Neural cell (in vitro differentiated cells): ENCODE measurements at regions not wholly inside any gene's neighbourhood (a gene's known extent, or its start where the extent isn't known, plus 50 kb on each side); places are given as distances from the start of the nearest gene placed in this dataset.

ENCODE experiments used
- H2AFZ ChIP-seq: fragments of 200-600, 300-800 bp; sonication (generic), shearing (Covaris generic); 2 replicates; pipeline ENCODE4 v1.6.0; 2014; ENCODE audit warnings: low read depth, mild to moderate bottlenecking, antibody characterized with exemption, low read length, moderate library complexity
- H3F3A ChIP-seq: fragments of 200-600 bp; shearing (Covaris generic); 2 replicates; pipeline ENCODE4 v1.6.1; 2016; ENCODE audit warnings: mild to moderate bottlenecking, moderate library complexity, mixed read lengths, antibody characterized with exemption, low read length; ENCODE audit not compliant: insufficient read depth, poor library complexity, severe bottlenecking
- H3K27ac ChIP-seq: fragments of 200-600, 300-800 bp; sonication (generic), shearing (Covaris generic); 2 replicates; pipeline ENCODE4 v1.5.1; 2014; ENCODE audit warnings: mild to moderate bottlenecking, low read length, moderate library complexity
- H3K27me3 ChIP-seq: fragments of 300-800, 200-600 bp; sonication (generic), shearing (Covaris generic); 2 replicates; pipeline ENCODE4 v1.6.0; 2014; ENCODE audit warnings: mild to moderate bottlenecking, low read depth, low read length, moderate library complexity; ENCODE audit not compliant: insufficient read depth
- H3K36me3 ChIP-seq: fragments of 300-800, 200-600 bp; sonication (generic), shearing (Covaris generic); 2 replicates; pipeline ENCODE4 v1.5.1; 2014; ENCODE audit warnings: mild to moderate bottlenecking, antibody characterized with exemption, low read length, moderate library complexity; ENCODE audit not compliant: insufficient read depth
- H3K4me2 ChIP-seq: fragments of 300-800, 200-600 bp; sonication (generic), shearing (Covaris generic); 2 replicates; pipeline ENCODE4 v1.6.0; 2014; ENCODE audit warnings: mild to moderate bottlenecking, low read length
- H3K4me3 ChIP-seq: fragments of 300-800, 200-600 bp; sonication (generic), shearing (Covaris generic); 2 replicates; pipeline ENCODE4 v1.5.1; 2014; ENCODE audit warnings: mild to moderate bottlenecking, low read length, moderate library complexity
- H3K79me2 ChIP-seq: fragments of 200-600 bp; shearing (Covaris generic); replicated peaks from 2 replicates; pipeline ENCODE4 v1.6.0; 2014; ENCODE audit warnings: mild to moderate bottlenecking, low read length, moderate library complexity; ENCODE audit not compliant: insufficient read depth
- H3K9ac ChIP-seq: fragments of 300-800, 200-600 bp; sonication (generic), shearing (Covaris generic); 2 replicates; pipeline ENCODE4 v1.6.1; 2016; ENCODE audit warnings: mild to moderate bottlenecking, low read length, mixed read lengths
- H3K9me2 ChIP-seq: fragments of 200-600 bp; shearing (Covaris generic); 2 replicates; pipeline ENCODE4 v1.6.1; 2016; ENCODE audit warnings: mild to moderate bottlenecking, low read length, mixed read lengths; ENCODE audit not compliant: insufficient read depth
- H3K9me3 ChIP-seq: fragments of 200-600, 300-800 bp; sonication (generic), shearing (Covaris generic); 2 replicates; pipeline ENCODE4 v1.6.1; 2016; ENCODE audit warnings: mild to moderate bottlenecking, mixed run types, low read length, moderate library complexity, mixed read lengths
- H4K20me1 ChIP-seq: fragments of 200-600 bp; shearing (Covaris generic); 2 replicates; pipeline ENCODE4 v1.6.1; 2016; ENCODE audit warnings: mild to moderate bottlenecking, mixed run types; ENCODE audit not compliant: insufficient read depth
- CTCF ChIP-seq: fragments of 450-650 bp; IDR thresholded peaks from 2 replicates; pipeline ENCODE4 v1.5.1; 2014; ENCODE audit warnings: antibody characterized with exemption, mild to moderate bottlenecking, moderate library complexity; ENCODE audit not compliant: poor library complexity, severe bottlenecking
- EP300 ChIP-seq: fragments of 450-650 bp; conservative IDR thresholded peaks from 2 replicates; pipeline ENCODE4 v1.6.1; 2014; ENCODE audit warnings: antibody characterized with exemption, mild to moderate bottlenecking, moderate library complexity; ENCODE audit not compliant: poor library complexity, severe bottlenecking
- EZH2 ChIP-seq: fragments of 200-600, 300-800 bp; shearing (Covaris generic), sonication (generic); IDR thresholded peaks from 2 replicates; pipeline ENCODE4 v1.6.1; 2014; ENCODE audit warnings: antibody characterized with exemption, low read length, borderline replicate concordance, mild to moderate bottlenecking; ENCODE audit not compliant: insufficient read depth, poor library complexity, severe bottlenecking
- MXI1 ChIP-seq: fragments of 450-650 bp; conservative IDR thresholded peaks from 2 replicates; pipeline ENCODE4 v1.6.1; 2014; ENCODE audit warnings: antibody characterized with exemption, mild to moderate bottlenecking; ENCODE audit not compliant: poor library complexity, severe bottlenecking
- POLR2AphosphoS5 ChIP-seq: IDR thresholded peaks from 2 replicates; pipeline ENCODE4 v1.6.1; 2012
- RAD21 ChIP-seq: fragments of 450-650 bp; conservative IDR thresholded peaks from 2 replicates; pipeline ENCODE4 v1.6.1; 2014; ENCODE audit warnings: antibody characterized with exemption, mild to moderate bottlenecking, moderate library complexity
- SMC3 ChIP-seq: fragments of 450-650 bp; conservative IDR thresholded peaks from 2 replicates; pipeline ENCODE4 v1.6.1; 2014; ENCODE audit warnings: antibody characterized with exemption, mild to moderate bottlenecking, moderate library complexity; ENCODE audit not compliant: poor library complexity
- TAF1 ChIP-seq: IDR thresholded peaks from 2 replicates; pipeline ENCODE4 v1.6.1; 2012; ENCODE audit warnings: low read depth
- TF ChIP-seq, protein P1 (sequence below): IDR thresholded peaks from 2 replicates; pipeline ENCODE4 v1.6.1; 2012; ENCODE audit warnings: borderline replicate concordance

DNA sequence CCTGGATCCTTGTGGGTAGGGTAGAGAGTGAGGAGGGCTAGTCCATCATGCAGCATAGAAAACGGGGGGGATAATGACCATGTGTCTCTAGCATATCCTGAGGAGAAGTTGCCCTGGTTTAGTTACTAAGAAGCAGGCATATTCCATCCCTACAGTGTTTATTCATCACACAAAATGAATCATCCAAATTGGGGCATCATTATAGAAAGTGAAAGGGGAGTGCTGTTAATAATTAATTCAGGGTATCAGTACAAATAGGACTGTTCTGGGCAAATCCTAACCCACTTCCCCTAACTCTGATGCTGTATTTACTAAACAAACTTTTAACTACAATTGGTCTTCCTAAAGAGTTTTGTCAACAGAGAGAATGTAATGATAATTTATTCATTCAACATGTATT lies 281.1 kb upstream of the ARX start:
- H3K4me3 ChIP-seq: no peak overlapping the region
- TF ChIP-seq, protein P1, sequence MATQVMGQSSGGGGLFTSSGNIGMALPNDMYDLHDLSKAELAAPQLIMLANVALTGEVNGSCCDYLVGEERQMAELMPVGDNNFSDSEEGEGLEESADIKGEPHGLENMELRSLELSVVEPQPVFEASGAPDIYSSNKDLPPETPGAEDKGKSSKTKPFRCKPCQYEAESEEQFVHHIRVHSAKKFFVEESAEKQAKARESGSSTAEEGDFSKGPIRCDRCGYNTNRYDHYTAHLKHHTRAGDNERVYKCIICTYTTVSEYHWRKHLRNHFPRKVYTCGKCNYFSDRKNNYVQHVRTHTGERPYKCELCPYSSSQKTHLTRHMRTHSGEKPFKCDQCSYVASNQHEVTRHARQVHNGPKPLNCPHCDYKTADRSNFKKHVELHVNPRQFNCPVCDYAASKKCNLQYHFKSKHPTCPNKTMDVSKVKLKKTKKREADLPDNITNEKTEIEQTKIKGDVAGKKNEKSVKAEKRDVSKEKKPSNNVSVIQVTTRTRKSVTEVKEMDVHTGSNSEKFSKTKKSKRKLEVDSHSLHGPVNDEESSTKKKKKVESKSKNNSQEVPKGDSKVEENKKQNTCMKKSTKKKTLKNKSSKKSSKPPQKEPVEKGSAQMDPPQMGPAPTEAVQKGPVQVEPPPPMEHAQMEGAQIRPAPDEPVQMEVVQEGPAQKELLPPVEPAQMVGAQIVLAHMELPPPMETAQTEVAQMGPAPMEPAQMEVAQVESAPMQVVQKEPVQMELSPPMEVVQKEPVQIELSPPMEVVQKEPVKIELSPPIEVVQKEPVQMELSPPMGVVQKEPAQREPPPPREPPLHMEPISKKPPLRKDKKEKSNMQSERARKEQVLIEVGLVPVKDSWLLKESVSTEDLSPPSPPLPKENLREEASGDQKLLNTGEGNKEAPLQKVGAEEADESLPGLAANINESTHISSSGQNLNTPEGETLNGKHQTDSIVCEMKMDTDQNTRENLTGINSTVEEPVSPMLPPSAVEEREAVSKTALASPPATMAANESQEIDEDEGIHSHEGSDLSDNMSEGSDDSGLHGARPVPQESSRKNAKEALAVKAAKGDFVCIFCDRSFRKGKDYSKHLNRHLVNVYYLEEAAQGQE: no peak
- TF ChIP-seq MXI1 (no peak), CTCF (no peak), TAF1 (no peak), RAD21 (no peak), SMC3 (no peak), EP300 (no peak), POLR2AphosphoS5 (no peak), EZH2 (no peak)

GRCh38 chrX:25295466-25295865 lies 279.7 kb upstream of the ARX start:
- H3K27me3 ChIP-seq: no peaks in the 10 kb centered on the region
- no peaks in the 10 kb centered on the region for H3F3A ChIP-seq
- H3K79me2 ChIP-seq: no peaks in the 10 kb centered on the region
- no peaks in the 10 kb centered on the region for H3K9me2 ChIP-seq
- H3K4me3 ChIP-seq: no peak overlapping the region
- TF ChIP-seq TAF1 (no peak), EP300 (no peak), RAD21 (no peak), EZH2 (no peak), MXI1 (no peak), CTCF (no peak), POLR2AphosphoS5 (no peak), SMC3 (no peak)
- TF ChIP-seq, protein P1: no peak
- no peak overlapping the region for H3K27ac ChIP-seq
- H3K9me3 ChIP-seq: no peaks in the 10 kb centered on the region
- no peak overlapping the region for H3K9ac ChIP-seq
- H3K4me2 ChIP-seq: no peak overlapping the region
- no peaks in the 10 kb centered on the region for H4K20me1 ChIP-seq
- H3K36me3 ChIP-seq: no peaks in the 10 kb centered on the region
- H2AFZ ChIP-seq: no peak overlapping the region

More for the DNA sequence above, 281.1 kb upstream of the ARX start:
- no peaks in the 10 kb centered on the region for H4K20me1 ChIP-seq
- H3K79me2 ChIP-seq: no peaks in the 10 kb centered on the region
- H3K9me3 ChIP-seq: no peaks in the 10 kb centered on the region
- no peak overlapping the region for H3K4me2 ChIP-seq
- H3K27me3 ChIP-seq: no peaks in the 10 kb centered on the region
- H3K36me3 ChIP-seq: no peaks in the 10 kb centered on the region
- H3K9ac ChIP-seq: no peak overlapping the region
- no peak overlapping the region for H3K27ac ChIP-seq
- no peaks in the 10 kb centered on the region for H3K9me2 ChIP-seq
- no peaks in the 10 kb centered on the region for H3F3A ChIP-seq
- no peak overlapping the region for H2AFZ ChIP-seq
